PC-9 (cell line): ENCODE measurements at regions not wholly inside any gene's neighbourhood (a gene's known extent, or its start where the extent isn't known, plus 50 kb on each side); places are given as distances from the start of the nearest gene placed in this dataset.

Source experiments
- BruUV-seq: library from RNA; stranded (reverse); fragments of 400-500 nt; replicated peaks from 2 replicates; lab custom pipeline; 2021; lab: Mats Ljungman, UMichigan
- CTCF ChIA-PET: fragments of 300-600 bp; sonication (Branson Sonifier 250); formaldehyde crosslinking; loops from one replicate; lab custom pipeline; 2022; ENCODE audit warnings: antibody characterized with exemption; lab: Charles Lee
- POLR2A ChIA-PET: fragments of 300-600 bp; sonication (Branson Sonifier 250); formaldehyde crosslinking; loops from one replicate; lab custom pipeline; 2022; ENCODE audit warnings: antibody characterized with exemption; ENCODE audit not compliant: unreplicated experiment; lab: Charles Lee
- DNase-seq, 2 experiments: peaks; one replicate each; pipeline versions ENCODE4 v3.0.0 to v3.0.0-alpha.2; 2015 to 2022; ENCODE audit warnings: mixed read lengths in 1 of 2
- H2AFZ ChIP-seq: fragments of 200-600 bp; sonication (generic); 2 replicates; pipeline ENCODE4 v1.8.1; 2017; ENCODE audit warnings: antibody characterized with exemption
- H3F3A ChIP-seq: fragments of 200-600 bp; sonication (generic); 2 replicates; pipeline ENCODE4 v1.8.1; 2017; ENCODE audit warnings: antibody characterized with exemption, mild to moderate bottlenecking, low read depth; ENCODE audit not compliant: insufficient read depth
- H3K27ac ChIP-seq: fragments of 200-600 bp; sonication (generic); 2 replicates; pipeline ENCODE4 v1.6.1; 2016; ENCODE audit warnings: mixed run types
- H3K27me3 ChIP-seq: fragments of 200-600 bp; sonication (generic); 2 replicates; pipeline ENCODE4 v1.6.1; 2016; ENCODE audit warnings: low read depth, mixed run types; ENCODE audit not compliant: insufficient read depth
- H3K36me3 ChIP-seq: fragments of 200-600 bp; sonication (generic); 2 replicates; pipeline ENCODE4 v1.6.1; 2016; ENCODE audit warnings: low read depth, mixed run types
- H3K4me1 ChIP-seq: fragments of 200-600 bp; sonication (generic); replicated peaks from 2 replicates; pipeline ENCODE4 v1.6.1; 2016; ENCODE audit warnings: mixed run types; ENCODE audit not compliant: insufficient read depth
- H3K4me2 ChIP-seq: fragments of 200-600 bp; sonication (generic); 2 replicates; pipeline ENCODE4 v1.6.1; 2017; ENCODE audit warnings: mixed run types
- H3K4me3 ChIP-seq: fragments of 200-600 bp; sonication (generic); 2 replicates; pipeline ENCODE4 v1.6.1; 2016; ENCODE audit warnings: mixed run types
- H3K79me2 ChIP-seq: fragments of 200-600 bp; sonication (generic); 2 replicates; pipeline ENCODE4 v1.6.1; 2017; ENCODE audit warnings: low read depth, mixed run types
- H3K9me2 ChIP-seq: fragments of 200-600 bp; sonication (generic); 2 replicates; pipeline ENCODE4 v1.8.1; 2017; ENCODE audit warnings: mild to moderate bottlenecking; ENCODE audit not compliant: insufficient read depth
- H3K9me3 ChIP-seq: fragments of 200-600 bp; sonication (generic); 2 replicates; pipeline ENCODE4 v1.8.1; 2016; ENCODE audit warnings: low read depth; ENCODE audit not compliant: insufficient read depth
- H4K20me1 ChIP-seq: fragments of 200-600 bp; sonication (generic); 2 replicates; pipeline ENCODE4 v1.8.1; 2017; ENCODE audit not compliant: insufficient read depth
- CTCF ChIP-seq: fragments of 200-600 bp; sonication (generic); conservative IDR thresholded peaks from 2 replicates; pipeline ENCODE4 v1.6.1; 2017; ENCODE audit warnings: mixed run types, antibody characterized with exemption, mild to moderate bottlenecking, moderate library complexity
- EZH2 ChIP-seq: fragments of 200-600 bp; sonication (generic); IDR thresholded peaks from 2 replicates; pipeline ENCODE4 v1.8.0; 2017; ENCODE audit warnings: antibody characterized with exemption, low read depth
- intact Hi-C: fragments of 100-400 bp; cut with micrococcal nuclease; formaldehyde crosslinking; loops from one replicate; pipeline ENCODE4 v1.10.0; 2022; ENCODE audit not compliant: unreplicated experiment

GRCh38 chr16:77594057-77594456 is 128.3 kb upstream of the NUDT7 start:
- DNase-seq = no peak
- H2AFZ ChIP-seq = no peak overlapping the region
- intact Hi-C loops = no loop called here
- no peak overlapping the region for H3K27ac ChIP-seq
- H3F3A ChIP-seq = no peaks in the 10 kb centered on the region
- no peaks in the 10 kb centered on the region for H3K79me2 ChIP-seq
- ChIA-PET POLR2A (no interaction called here), CTCF (no interaction called here)
- no peaks in the 10 kb centered on the region for H3K9me2 ChIP-seq
- H3K9me3 ChIP-seq = no peaks in the 10 kb centered on the region
- no peak overlapping the region for H3K4me3 ChIP-seq
- no TSS peak for BruUV-seq
- no peak overlapping the region for H3K4me2 ChIP-seq
- peaks cover 6% of the 10 kb centered on the region; the same call in 1 of the 2 replicates for H3K27me3 ChIP-seq
- TF ChIP-seq CTCF (no peak), EZH2 (no peak)
- no peaks in the 10 kb centered on the region for H3K4me1 ChIP-seq
- H4K20me1 ChIP-seq = no peaks in the 10 kb centered on the region
- H3K36me3 ChIP-seq = no peaks in the 10 kb centered on the region

GRCh38 chr16:77594799-77595596 is 127.3 kb upstream of the NUDT7 start:
- H3K4me2 ChIP-seq = no peak overlapping the region
- H3K4me3 ChIP-seq = no peak overlapping the region
- H4K20me1 ChIP-seq = no peaks in the 10 kb centered on the region
- H3K9me2 ChIP-seq = no peaks in the 10 kb centered on the region
- H2AFZ ChIP-seq = no peak overlapping the region
- no peak overlapping the region for H3K27ac ChIP-seq
- TF ChIP-seq EZH2 (no peak), CTCF (no peak)
- BruUV-seq = no TSS peak
- H3K9me3 ChIP-seq = no peaks in the 10 kb centered on the region
- POLR2A ChIA-PET = no interaction called here
- no peaks in the 10 kb centered on the region for H3K79me2 ChIP-seq
- H3K36me3 ChIP-seq = no peaks in the 10 kb centered on the region
- CTCF ChIA-PET = no interaction called here
- no peaks in the 10 kb centered on the region for H3F3A ChIP-seq
- intact Hi-C loops = no loop called here
- H3K27me3 ChIP-seq = 0 out of 2 replicates have a peak, but pooled peaks cover 6% of the 10 kb centered on the region
- no peaks in the 10 kb centered on the region for H3K4me1 ChIP-seq
- DNase-seq = no peak

GRCh38 chr16:77596261-77596660 is 126.1 kb upstream of the NUDT7 start:
- no peaks in the 10 kb centered on the region for H3K4me1 ChIP-seq
- no peaks in the 10 kb centered on the region for H3K79me2 ChIP-seq
- CTCF ChIA-PET = no interaction called here
- no peaks in the 10 kb centered on the region for H3K27me3 ChIP-seq
- no peak overlapping the region for H3K4me2 ChIP-seq
- no peak for TF ChIP-seq EZH2
- TF ChIP-seq CTCF = no peak
- POLR2A ChIA-PET = no interaction called here
- H4K20me1 ChIP-seq = no peaks in the 10 kb centered on the region
- intact Hi-C loops = no loop called here
- no peaks in the 10 kb centered on the region for H3K9me2 ChIP-seq
- H2AFZ ChIP-seq = no peak overlapping the region
- H3F3A ChIP-seq = no peaks in the 10 kb centered on the region
- DNase-seq = no peak
- no peak overlapping the region for H3K4me3 ChIP-seq
- H3K27ac ChIP-seq = no peak overlapping the region
- no peaks in the 10 kb centered on the region for H3K36me3 ChIP-seq
- BruUV-seq = no TSS peak
- no peaks in the 10 kb centered on the region for H3K9me3 ChIP-seq
